ENCODE measurements at regions not wholly inside any gene's neighbourhood (a gene's known extent, or its start where the extent isn't known, plus 50 kb on each side); places are given as distances from the start of the nearest gene placed in this dataset.
A peak's percentile ranks its signal among the peaks of the same experiment; 100 is the strongest.

DNA sequence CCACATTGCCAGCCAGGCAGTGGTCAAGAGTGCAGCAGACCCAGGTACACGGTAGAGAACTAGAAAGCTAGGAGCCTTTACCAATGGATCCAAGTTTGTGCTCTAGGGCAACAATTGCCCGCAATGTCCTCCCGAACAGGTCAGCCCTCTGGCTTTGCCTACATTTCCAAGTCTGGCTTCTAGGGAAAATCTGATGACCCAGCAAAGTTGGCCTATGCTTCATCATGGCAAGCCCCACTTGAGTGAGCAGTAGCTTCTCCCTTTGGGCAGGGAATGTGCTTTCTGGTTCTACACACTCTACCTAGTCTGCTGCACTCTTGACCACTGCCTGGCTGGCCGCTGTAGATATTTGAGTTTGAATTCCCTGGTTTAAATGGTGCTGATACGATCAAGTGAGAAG lies 361.6 kb upstream of the NR2F2 start:
- H3K4me3 ChIP-seq (ENCODE audit: low read length) = no peak overlapping the region
- DNase-seq (ENCODE audit: low read depth) = no peak
- no peak for TF ChIP-seq CTCF (conservative IDR thresholded peaks at IDR 0.05; ENCODE audit: low read length)

DNA sequence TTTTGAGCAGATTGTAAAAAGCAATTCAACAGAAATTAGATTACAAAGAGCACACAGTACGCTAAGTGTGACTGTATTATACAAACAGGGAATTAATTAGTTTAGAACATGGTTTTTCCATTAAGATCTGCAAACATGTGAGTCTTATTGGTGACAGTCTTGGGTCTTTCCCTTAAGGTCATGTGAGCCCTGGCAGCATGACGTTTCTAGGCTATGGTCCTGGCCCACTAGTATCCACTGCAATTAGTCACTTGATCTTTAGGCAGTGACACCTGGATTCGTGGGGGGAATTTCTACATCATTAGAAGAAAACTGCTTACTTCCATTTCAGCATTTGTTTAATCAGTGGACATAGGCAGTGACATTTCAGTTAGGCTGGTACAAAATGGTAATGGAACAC lies 360.2 kb upstream of the NR2F2 start:
- no peak for TF ChIP-seq CTCF (conservative IDR thresholded peaks at IDR 0.05; ENCODE audit: low read length)
- no peak for DNase-seq (ENCODE audit: low read depth)
- no peak overlapping the region for H3K4me3 ChIP-seq (ENCODE audit: low read length)

GRCh38 chr15:95972041-95972553 lies 358.4 kb upstream of the NR2F2 start:
- no peak overlapping the region for H3K4me3 ChIP-seq (ENCODE audit: low read length)
- TF ChIP-seq CTCF (conservative IDR thresholded peaks at IDR 0.05; ENCODE audit: low read length) = no peak
- DNase-seq (ENCODE audit: low read depth) = peak; percentile 79

DNA sequence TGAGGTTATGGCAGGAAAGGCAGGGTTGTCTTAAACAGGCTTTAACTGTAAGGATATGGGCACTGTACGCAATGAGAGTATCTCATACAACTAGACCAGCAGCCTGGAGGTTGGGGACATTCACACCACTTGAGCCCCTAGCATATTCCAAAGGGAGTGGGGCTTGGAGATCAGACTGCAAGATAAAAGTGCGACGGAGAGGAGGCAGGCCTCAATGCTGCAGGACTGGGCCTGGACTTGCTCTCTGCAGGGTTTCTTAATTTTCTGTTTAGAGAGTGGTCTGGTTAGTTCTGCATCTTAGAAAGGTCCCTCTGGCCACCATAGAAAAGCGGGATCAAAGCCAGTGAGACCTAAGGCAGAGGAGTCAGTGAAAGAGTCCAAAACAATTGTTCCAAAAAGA lies 357.7 kb upstream of the NR2F2 start:
- no peak for TF ChIP-seq CTCF (conservative IDR thresholded peaks at IDR 0.05; ENCODE audit: low read length)
- H3K4me3 ChIP-seq (ENCODE audit: low read length) = no peak overlapping the region
- no peak for DNase-seq (ENCODE audit: low read depth)

- DNase-seq (ENCODE audit: low read depth) = no peak
- TF ChIP-seq CTCF (conservative IDR thresholded peaks at IDR 0.05; ENCODE audit: low read length) = no peak
- H3K4me3 ChIP-seq (ENCODE audit: low read length) = no peak overlapping the region
These were observed 356.8 kb upstream of the NR2F2 start for GRCh38 chr15:95973566-95974256.

GRCh38 chr15:95975212-95975611 lies 355.3 kb upstream of the NR2F2 start:
- H3K4me3 ChIP-seq (ENCODE audit: low read length) = no peak overlapping the region
- DNase-seq (ENCODE audit: low read depth) = no peak
- no peak for TF ChIP-seq CTCF (conservative IDR thresholded peaks at IDR 0.05; ENCODE audit: low read length)

DNA sequence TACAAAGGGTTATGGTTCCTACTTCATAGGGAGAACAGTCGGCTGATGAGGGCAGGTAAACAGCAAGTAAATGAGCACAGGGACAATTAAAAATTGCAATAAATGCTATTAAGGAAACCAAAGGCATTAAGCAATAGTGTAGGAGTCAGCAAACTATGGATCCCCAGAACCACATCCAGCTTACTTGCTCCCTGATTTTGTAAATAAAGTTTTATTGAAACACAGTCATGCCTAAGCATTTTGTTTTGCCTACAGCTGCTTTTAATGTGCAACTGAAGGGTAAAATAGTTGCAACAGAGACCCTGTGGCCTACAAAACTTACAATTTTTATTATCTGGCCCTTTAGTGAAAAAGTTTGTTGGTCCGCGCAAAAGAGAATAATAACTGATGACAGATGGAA lies 351.2 kb upstream of the NR2F2 start:
- H3K4me3 ChIP-seq (ENCODE audit: low read length) = no peak overlapping the region
- no peak for TF ChIP-seq CTCF (conservative IDR thresholded peaks at IDR 0.05; ENCODE audit: low read length)
- DNase-seq (ENCODE audit: low read depth) = no peak

Measured in AG10803 (cell line).